ENCODE measurements at regions not wholly inside any gene's neighbourhood (a gene's known extent, or its start where the extent isn't known, plus 50 kb on each side); places are given as distances from the start of the nearest gene placed in this dataset.
A peak's percentile ranks its signal among the peaks of the same experiment; 100 is the strongest.

DNA sequence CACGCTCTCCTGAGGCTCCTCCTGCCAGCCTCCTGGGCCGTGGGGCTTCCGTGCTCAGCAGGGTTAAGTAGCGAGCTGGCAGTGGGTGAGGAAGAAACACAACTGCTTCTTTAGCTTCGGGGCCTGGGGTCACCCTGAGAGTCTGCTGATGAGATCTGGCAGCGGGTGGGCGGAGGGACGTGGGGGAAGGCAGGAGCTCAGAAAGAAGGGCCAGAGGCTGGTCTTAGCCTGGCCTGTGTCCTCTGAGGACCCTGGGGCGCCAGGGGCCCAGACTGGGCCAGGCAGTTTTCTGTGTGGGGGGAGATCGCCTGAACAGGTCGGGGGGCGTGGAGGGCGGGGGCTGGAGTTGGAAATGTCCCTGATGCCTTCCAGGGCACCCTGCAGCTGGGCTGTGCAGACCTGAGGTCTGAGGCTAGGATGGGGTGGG, 97.8 kb upstream of the GSE1 start:
- Histone ChIP-seq H4K20me1 (ENCODE audit: insufficient read depth) (no peaks in the 10 kb centered on the region), H3K9ac (peak overlapping the region; percentile 55; the same call in 1 of the 2 replicates), H3K27ac (ENCODE audit: low read depth in 2 of 2, low read length in 1 of 2) (peak overlapping the region; percentile 68 to 81), H3K9me2 (no peaks in the 10 kb centered on the region), H3K9me3 (no peaks in the 10 kb centered on the region), H3K27me3 (ENCODE audit: insufficient read depth) (no peaks in the 10 kb centered on the region), H3F3A (replicated peaks; ENCODE audit: insufficient read depth) (no peaks in the 10 kb centered on the region), H3K4me3 (ENCODE audit: low read depth in 2 of 2, low read length in 1 of 2) (peak overlapping the region in 1 of 2 experiments; percentile 9; a peak in 1 of 4 replicates), H2AFZ (ENCODE audit: low read depth) (no peak overlapping the region), H3K4me2 (peak overlapping the region; percentile 63), H3K4me1 (ENCODE audit: control insufficient read depth in 1 of 2, insufficient read depth in 2 of 2, low read depth in 1 of 2, low read length in 1 of 2) (peaks cover 25 to 48% of the 10 kb centered on the region in 2 experiments; a peak in 3 of 4 replicates), H3K36me3 (replicated peaks in 1 of 2; ENCODE audit: control insufficient read depth in 1 of 2, insufficient read depth in 2 of 2, low read length in 1 of 2) (no peaks in the 10 kb centered on the region), H3K79me2 (ENCODE audit: insufficient read depth) (no peaks in the 10 kb centered on the region)
- CTCF ChIA-PET, result interaction anchor here (0.6 to 3.3 kb wide), 16 partner anchors 10 to 135 kb away, joined by 3 to 16 read pairs (median 3); no protein-coding TSS in a partner anchor
- peak; percentile 82 for DNase-seq
- POLR2A ChIA-PET, result interaction anchor here (0.7 to 1.8 kb wide), 5 partner anchors 39 to 99 kb away, joined by 3 to 16 read pairs (median 4); no protein-coding TSS in a partner anchor
- WGBS (ENCODE audit: low lambda C conversion rate), result 43% methylated on average over 12 of the region's 13 CpGs
- TF ChIP-seq YY1 (IDR thresholded peaks at IDR 0.05; ENCODE audit: low read depth) (no peak), EP300 (IDR thresholded peaks at IDR 0.05; ENCODE audit: borderline replicate concordance in 1 of 2, low read depth in 1 of 2, low read length in 1 of 2) (peak in 1 of 2 experiments; percentile 51; a peak in 1 of 4 replicates), JUND (IDR thresholded peaks at IDR 0.05) (no peak), RFX5 (IDR thresholded peaks at IDR 0.05; ENCODE audit: low read length) (no peak), GATA2 (CRISPR knock-in tag; IDR thresholded peaks at IDR 0.05) (peak; percentile 70), SIN3A (IDR thresholded peaks at IDR 0.05; ENCODE audit: borderline replicate concordance, low read depth, low read length) (no peak)
- TF ChIP-seq, protein P1, sequence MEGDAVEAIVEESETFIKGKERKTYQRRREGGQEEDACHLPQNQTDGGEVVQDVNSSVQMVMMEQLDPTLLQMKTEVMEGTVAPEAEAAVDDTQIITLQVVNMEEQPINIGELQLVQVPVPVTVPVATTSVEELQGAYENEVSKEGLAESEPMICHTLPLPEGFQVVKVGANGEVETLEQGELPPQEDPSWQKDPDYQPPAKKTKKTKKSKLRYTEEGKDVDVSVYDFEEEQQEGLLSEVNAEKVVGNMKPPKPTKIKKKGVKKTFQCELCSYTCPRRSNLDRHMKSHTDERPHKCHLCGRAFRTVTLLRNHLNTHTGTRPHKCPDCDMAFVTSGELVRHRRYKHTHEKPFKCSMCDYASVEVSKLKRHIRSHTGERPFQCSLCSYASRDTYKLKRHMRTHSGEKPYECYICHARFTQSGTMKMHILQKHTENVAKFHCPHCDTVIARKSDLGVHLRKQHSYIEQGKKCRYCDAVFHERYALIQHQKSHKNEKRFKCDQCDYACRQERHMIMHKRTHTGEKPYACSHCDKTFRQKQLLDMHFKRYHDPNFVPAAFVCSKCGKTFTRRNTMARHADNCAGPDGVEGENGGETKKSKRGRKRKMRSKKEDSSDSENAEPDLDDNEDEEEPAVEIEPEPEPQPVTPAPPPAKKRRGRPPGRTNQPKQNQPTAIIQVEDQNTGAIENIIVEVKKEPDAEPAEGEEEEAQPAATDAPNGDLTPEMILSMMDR (IDR thresholded peaks at IDR 0.05), result no peak
- TF ChIP-seq, protein P2, sequence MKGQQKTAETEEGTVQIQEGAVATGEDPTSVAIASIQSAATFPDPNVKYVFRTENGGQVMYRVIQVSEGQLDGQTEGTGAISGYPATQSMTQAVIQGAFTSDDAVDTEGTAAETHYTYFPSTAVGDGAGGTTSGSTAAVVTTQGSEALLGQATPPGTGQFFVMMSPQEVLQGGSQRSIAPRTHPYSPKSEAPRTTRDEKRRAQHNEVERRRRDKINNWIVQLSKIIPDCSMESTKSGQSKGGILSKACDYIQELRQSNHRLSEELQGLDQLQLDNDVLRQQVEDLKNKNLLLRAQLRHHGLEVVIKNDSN (IDR thresholded peaks at IDR 0.05; ENCODE audit: borderline replicate concordance, low read depth), result no peak

DNA sequence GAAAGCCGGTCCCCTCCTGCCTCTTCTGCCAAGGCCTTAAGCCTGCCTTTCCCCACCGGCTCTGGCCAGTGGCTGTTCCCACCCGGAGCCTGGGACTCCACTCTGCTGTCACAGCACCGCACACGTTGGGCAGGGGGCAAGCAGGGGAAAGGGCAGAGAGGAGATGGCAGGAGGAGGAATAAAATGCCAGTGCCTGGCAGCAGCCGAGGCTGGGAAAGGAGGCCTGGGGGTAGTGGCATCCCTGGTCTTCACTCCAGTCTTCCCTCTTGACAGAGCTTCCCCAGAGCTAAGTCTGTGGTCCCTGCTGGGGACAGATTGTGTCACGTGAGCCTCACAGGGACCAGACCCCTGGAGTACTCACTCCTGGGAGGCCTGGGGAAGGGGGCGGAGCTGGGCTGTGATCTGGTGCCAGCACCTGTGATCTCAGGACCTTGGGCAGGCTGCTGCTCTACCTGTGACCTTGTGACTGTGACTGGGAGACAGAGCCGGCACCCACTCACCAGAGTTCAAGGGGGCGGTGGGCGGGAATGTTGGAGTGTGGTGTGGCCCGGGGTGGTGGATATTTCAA, 97.2 kb upstream of the GSE1 start:
- no peak overlapping the region for H2AFZ ChIP-seq (ENCODE audit: low read depth)
- peak; percentile 85 for DNase-seq
- ChIA-PET CTCF (interaction anchor here (0.6 to 3.3 kb wide), 11 partner anchors 9 to 134 kb away, joined by 3 to 16 read pairs (median 4); no protein-coding TSS in a partner anchor), POLR2A (interaction anchor here (0.7 to 1.8 kb wide), 4 partner anchors 38 to 98 kb away, joined by 3 to 16 read pairs (median 4); no protein-coding TSS in a partner anchor)
- no peaks in the 10 kb centered on the region for H4K20me1 ChIP-seq (ENCODE audit: insufficient read depth)
- no peak overlapping the region for H3K4me3 ChIP-seq (ENCODE audit: low read depth in 2 of 2, low read length in 1 of 2)
- no peaks in the 10 kb centered on the region for H3K36me3 ChIP-seq (replicated peaks in 1 of 2; ENCODE audit: control insufficient read depth in 1 of 2, insufficient read depth in 2 of 2, low read length in 1 of 2)
- WGBS (ENCODE audit: low lambda C conversion rate), result 77% methylated on average over 7 of the region's 12 CpGs
- H3K9me3 ChIP-seq, result no peaks in the 10 kb centered on the region
- H3K4me2 ChIP-seq, result peak overlapping the region; percentile 63; the same call in 1 of the 2 replicates
- H3K79me2 ChIP-seq (ENCODE audit: insufficient read depth), result no peaks in the 10 kb centered on the region
- H3K9ac ChIP-seq, result peak overlapping the region; percentile 55; the same call in 1 of the 2 replicates
- peaks cover 25 to 48% of the 10 kb centered on the region in 2 experiments; a peak in 3 of 4 replicates for H3K4me1 ChIP-seq (ENCODE audit: control insufficient read depth in 1 of 2, insufficient read depth in 2 of 2, low read depth in 1 of 2, low read length in 1 of 2)
- no peaks in the 10 kb centered on the region for H3F3A ChIP-seq (replicated peaks; ENCODE audit: insufficient read depth)
- TF ChIP-seq NFIC (IDR thresholded peaks at IDR 0.05; ENCODE audit: borderline replicate concordance) (no peak), MXI1 (IDR thresholded peaks at IDR 0.05; ENCODE audit: low read depth, low read length) (peak; percentile 49; the same call in 1 of the 2 replicates)
- H3K9me2 ChIP-seq, result no peaks in the 10 kb centered on the region
- peak overlapping the region; percentile 68 to 81 for H3K27ac ChIP-seq (ENCODE audit: low read depth in 2 of 2, low read length in 1 of 2)
- H3K27me3 ChIP-seq (ENCODE audit: insufficient read depth), result no peaks in the 10 kb centered on the region
